ENCODE measurements at regions not wholly inside any gene's neighbourhood (a gene's known extent, or its start where the extent isn't known, plus 50 kb on each side); places are given as distances from the start of the nearest gene placed in this dataset.

GRCh38 chr9:106625259-106625789 is 237.6 kb upstream of the ZNF462 start:
- DNase-seq = no peak

- DNase-seq = no peak
Measured at GRCh38 chr9:106626936-106627335, 236.0 kb upstream of the ZNF462 start.

- no peak for DNase-seq
Measured at GRCh38 chr9:106632621-106633020, 230.3 kb upstream of the ZNF462 start.

- DNase-seq = no peak
Measured at GRCh38 chr9:106634183-106634582, 228.8 kb upstream of the ZNF462 start.

- DNase-seq = no peak
Measured at GRCh38 chr9:106634641-106635040, 228.3 kb upstream of the ZNF462 start.

- DNase-seq = no peak
Measured at GRCh38 chr9:106637486-106637885, 225.5 kb upstream of the ZNF462 start.

- no peak for DNase-seq
Measured at GRCh38 chr9:106639873-106640568, 222.9 kb upstream of the ZNF462 start.

GRCh38 chr9:106643211-106643930 is 219.6 kb upstream of the ZNF462 start:
- DNase-seq = no peak

- no peak for DNase-seq
Measured at GRCh38 chr9:106644661-106645060, 218.3 kb upstream of the ZNF462 start.

GRCh38 chr9:106648799-106649198 is 214.2 kb upstream of the ZNF462 start:
- peak; percentile 31 for DNase-seq

- DNase-seq = no peak
Measured at GRCh38 chr9:106649664-106650063, 213.3 kb upstream of the ZNF462 start.

GRCh38 chr9:106653213-106653612 is 209.8 kb upstream of the ZNF462 start:
- no peak for DNase-seq

- no peak for DNase-seq
Measured at GRCh38 chr9:106655966-106656365, 207.0 kb upstream of the ZNF462 start.

- no peak for DNase-seq
Measured at GRCh38 chr9:106657926-106658325, 205.0 kb upstream of the ZNF462 start.

GRCh38 chr9:106668534-106668933 is 194.4 kb upstream of the ZNF462 start:
- no peak for DNase-seq

- no peak for DNase-seq
Measured at GRCh38 chr9:106669835-106670234, 193.1 kb upstream of the ZNF462 start.

- no peak for DNase-seq
Measured at GRCh38 chr9:106670418-106670817, 192.5 kb upstream of the ZNF462 start.

GRCh38 chr9:106675780-106676179 is 187.2 kb upstream of the ZNF462 start:
- no peak for DNase-seq

GRCh38 chr9:106677374-106677773 is 185.6 kb upstream of the ZNF462 start:
- no peak for DNase-seq

- DNase-seq = no peak
Measured at GRCh38 chr9:106677830-106678229, 185.1 kb upstream of the ZNF462 start.

- no peak for DNase-seq
Measured at GRCh38 chr9:106678273-106678672, 184.7 kb upstream of the ZNF462 start.

- no peak for DNase-seq
Measured at GRCh38 chr9:106682420-106682819, 180.5 kb upstream of the ZNF462 start.

GRCh38 chr9:106683454-106683853 is 179.5 kb upstream of the ZNF462 start:
- DNase-seq = no peak

GRCh38 chr9:106684940-106685695 is 177.8 kb upstream of the ZNF462 start:
- no peak for DNase-seq
